Vagina (tissue), 2 donors: ENCODE measurements at regions not wholly inside any gene's neighbourhood (a gene's known extent, or its start where the extent isn't known, plus 50 kb on each side); places are given as distances from the start of the nearest gene placed in this dataset.

ENCODE experiments used
- POLR2AphosphoS5 ChIP-seq, 2 donors: sonication (generic); formaldehyde crosslinking; IDR thresholded peaks; one replicate each; pipeline ENCODE4 v1.9.0; 2017; ENCODE audit warnings: antibody characterized with exemption in 2 of 2, mild to moderate bottlenecking in 2 of 2, low read depth in 1 of 2; ENCODE audit not compliant: insufficient read depth in 1 of 2
- TF ChIP-seq, protein P1 (sequence below), 3 experiments: fragments of 450-650 bp in 2 of 3; fragments of 200-600 bp in 1 of 3; sonication (generic) in 1 of 3; IDR thresholded peaks; one replicate each; pipeline ENCODE4 v1.5.1; 2017 to 2019; ENCODE audit warnings: antibody characterized with exemption in 3 of 3, mild to moderate bottlenecking in 2 of 3, moderate library complexity in 2 of 3

DNA sequence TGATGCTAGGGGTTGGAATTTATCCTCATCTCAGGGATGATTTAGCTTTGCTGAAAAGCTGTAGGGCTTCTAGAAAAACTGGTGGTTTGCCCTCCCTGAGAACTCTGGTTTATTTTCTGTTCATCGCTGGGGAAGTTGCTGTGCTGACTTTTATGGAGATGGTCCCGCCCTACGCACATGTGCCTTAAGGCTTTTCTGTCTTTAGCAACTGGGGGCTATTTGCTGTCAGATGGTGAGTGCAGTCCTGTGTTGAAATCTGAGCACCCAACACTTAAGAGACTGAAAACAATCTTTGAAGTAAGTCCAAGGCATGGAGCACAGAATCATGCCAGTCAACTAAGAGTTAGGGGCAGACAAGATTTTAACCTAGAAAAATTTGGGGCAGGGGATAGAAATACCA, 2148.4 kb upstream of the CELF4 start:
- TF ChIP-seq, protein P1, sequence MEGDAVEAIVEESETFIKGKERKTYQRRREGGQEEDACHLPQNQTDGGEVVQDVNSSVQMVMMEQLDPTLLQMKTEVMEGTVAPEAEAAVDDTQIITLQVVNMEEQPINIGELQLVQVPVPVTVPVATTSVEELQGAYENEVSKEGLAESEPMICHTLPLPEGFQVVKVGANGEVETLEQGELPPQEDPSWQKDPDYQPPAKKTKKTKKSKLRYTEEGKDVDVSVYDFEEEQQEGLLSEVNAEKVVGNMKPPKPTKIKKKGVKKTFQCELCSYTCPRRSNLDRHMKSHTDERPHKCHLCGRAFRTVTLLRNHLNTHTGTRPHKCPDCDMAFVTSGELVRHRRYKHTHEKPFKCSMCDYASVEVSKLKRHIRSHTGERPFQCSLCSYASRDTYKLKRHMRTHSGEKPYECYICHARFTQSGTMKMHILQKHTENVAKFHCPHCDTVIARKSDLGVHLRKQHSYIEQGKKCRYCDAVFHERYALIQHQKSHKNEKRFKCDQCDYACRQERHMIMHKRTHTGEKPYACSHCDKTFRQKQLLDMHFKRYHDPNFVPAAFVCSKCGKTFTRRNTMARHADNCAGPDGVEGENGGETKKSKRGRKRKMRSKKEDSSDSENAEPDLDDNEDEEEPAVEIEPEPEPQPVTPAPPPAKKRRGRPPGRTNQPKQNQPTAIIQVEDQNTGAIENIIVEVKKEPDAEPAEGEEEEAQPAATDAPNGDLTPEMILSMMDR (IDR thresholded peaks at IDR 0.05), result no peak
- TF ChIP-seq POLR2AphosphoS5 (IDR thresholded peaks at IDR 0.05; ENCODE audit: insufficient read depth in 1 of 2, low read depth in 1 of 2), result no peak
